SIG-M5 treated with dmso at 0.1 percent for 504 hours (cell line): ENCODE measurements at regions not wholly inside any gene's neighbourhood (a gene's known extent, or its start where the extent isn't known, plus 50 kb on each side); places are given as distances from the start of the nearest gene placed in this dataset.
A peak's percentile ranks its signal among the peaks of the same experiment; 100 is the strongest.

Source experiments
- DNase-seq: peaks from one replicate; lab custom pipeline; 2025; ENCODE audit not compliant: unreplicated experiment; lab: John Stamatoyannopoulos, UW

- DNase-seq, result no peak
Measured at GRCh38 chr2:102078773-102079172, 63.8 kb upstream of the IL1R1 start.

DNA sequence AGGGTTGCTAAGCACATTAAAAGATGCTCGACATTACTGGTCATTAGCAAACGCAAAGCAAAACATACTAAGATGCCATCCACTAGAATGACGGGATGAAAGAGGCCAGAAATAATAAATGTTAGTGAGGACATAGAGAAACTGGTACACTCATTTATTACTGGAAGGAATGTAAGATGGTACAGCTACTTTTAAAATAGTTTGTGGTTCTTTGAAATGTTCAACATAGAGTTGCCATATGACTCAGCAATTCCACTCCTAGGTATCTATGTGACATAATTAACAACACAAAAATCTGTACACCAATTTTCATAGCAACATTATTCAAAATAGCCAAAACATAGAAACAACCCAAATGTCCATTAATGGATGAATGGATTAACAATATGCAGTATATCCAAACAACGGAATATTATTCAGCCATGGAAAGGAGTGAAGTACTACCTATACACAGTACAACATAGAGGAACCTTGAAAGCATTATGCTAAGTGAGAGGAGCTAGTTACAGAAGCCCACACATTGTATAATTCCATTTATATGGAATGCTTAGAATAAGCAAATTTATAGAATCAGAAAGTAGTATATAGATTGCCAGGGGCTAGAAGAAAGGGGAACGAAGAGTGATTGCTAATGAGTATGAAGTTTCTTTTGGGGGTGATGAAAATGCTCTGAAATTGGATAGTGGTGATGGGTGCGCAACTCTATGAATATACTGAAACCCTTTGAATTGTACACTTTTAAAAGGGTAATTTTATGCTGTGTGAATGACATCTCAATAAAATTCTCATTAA is 61.9 kb upstream of the IL1R1 start:
- no peak for DNase-seq

DNA sequence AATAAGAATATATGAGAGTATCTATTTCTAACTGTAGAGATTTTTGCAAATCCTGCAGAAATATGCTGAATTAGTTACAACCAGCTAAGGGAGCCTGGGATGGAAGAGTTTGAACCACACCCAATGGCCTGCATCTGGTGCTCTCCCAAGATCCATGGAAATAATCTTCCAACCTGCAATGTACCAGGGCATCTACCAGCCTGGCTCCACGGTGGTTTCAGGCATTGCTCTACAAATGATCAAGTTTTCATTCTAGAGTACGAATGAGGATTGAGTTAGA is 61.4 kb upstream of the IL1R1 start:
- DNase-seq, result no peak

DNA sequence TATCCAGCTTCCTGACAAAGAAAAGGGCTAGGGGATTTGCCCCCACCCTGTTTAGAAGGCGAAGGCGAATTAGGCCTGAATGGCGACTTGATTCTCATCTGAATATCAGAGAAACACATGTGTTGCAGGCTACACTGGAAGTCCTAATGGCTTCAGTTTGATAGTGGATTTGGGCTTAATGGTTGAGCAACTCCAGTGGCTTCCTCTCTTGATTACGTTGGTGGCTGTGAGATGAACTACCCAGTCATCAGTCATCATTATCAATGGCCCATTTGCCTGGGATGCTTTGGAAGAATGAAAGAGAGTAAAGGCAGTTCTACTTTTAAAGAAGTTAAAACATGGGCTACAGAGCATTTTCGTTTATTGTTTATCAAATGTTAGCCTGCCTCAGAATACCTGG is 60.9 kb upstream of the IL1R1 start:
- peak; percentile 8 for DNase-seq

DNA sequence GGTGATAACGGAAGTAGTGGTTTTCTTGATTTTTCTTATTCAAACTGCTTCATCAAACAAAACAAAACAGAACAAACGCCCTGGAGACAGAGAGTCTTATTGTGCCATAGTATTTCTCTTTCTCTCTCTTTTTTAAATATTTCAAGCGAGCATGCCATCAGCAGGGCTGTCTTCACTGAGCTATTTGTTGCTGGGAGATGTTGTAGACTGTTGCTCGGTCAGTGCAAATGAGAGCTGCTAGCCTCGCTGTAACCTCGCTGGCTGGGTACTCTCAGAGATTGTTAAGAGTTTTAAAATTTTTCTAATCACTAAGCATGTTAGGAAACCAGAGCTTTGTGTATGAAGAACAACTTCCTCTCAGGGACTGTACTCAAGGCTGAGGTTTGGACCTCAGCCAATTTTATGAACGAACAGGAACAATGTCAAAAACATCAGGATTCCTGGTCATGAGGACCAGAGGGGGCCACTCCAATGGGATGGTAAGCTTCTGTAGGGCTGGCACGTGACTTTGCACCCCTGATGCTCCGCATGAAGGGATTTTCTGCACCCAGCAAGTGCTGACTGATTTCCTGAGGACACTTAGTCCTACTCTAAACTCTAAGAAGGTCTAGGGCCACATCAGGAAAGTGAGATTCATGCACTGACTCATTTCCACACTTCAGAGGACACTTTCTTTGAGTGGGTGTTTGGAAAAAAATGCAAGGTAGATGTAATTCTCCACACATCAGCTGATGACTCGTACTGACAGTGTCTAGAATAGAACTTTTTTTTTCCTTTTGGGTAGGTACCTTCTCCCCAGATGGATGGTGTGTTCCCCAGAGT is 59.8 kb upstream of the IL1R1 start:
- DNase-seq, result peak; percentile 63

- DNase-seq, result no peak
Measured at GRCh38 chr2:102083393-102083703, 59.2 kb upstream of the IL1R1 start.

GRCh38 chr2:102084651-102085050 is 57.9 kb upstream of the IL1R1 start:
- DNase-seq, result no peak

DNA sequence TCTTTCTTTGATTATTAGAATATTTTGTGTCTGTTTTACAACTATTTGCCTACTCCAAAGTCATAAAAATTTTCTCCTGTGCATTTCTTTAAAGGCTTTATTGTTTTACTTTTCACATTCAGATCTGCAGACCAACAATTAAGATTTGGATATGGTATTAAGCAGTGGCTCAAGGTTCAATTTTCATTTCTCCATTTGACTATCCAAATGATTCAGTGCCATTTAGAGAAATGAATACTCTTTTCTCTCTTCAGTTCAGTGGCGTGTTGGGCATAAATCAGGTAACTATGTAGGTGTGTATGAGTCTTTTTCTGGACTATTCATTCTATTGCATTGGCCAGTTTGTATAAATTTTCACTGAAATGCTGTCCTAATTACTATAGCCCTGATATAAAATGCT is 57.3 kb upstream of the IL1R1 start:
- no peak for DNase-seq

DNA sequence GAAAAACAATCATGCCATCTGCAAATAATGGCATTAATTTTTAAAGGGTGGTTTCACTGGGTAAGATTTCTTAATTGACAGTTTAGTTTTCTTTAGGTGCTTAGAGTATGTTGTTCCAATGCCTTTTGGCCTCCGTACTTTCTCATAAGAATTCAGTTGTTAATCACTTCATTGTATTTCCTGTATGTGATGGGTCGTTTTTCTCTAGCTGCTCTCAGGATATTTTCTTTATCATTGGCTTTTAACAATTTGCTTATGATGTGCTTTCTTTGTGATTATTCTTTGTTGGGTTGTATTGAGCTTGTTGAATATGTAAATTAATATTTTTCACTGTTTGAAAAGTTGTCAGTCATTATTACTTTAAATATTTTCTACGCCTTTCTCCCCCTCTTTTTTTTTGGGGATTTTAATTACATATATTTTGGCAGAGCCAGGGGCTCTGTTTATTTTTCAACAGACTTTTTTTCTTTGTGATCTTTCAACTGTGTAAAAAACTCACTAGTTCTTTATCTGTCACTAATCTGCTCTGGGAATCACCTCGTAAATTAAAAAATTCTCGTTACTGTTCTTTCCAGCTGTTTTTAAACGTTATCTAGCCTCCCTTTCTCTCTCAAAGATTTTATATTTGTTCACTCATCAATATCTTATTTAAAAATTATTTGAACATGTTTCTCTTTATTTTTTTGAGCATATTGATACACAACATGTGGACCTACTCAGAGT is 56.2 kb upstream of the IL1R1 start:
- no peak for DNase-seq

- no peak for DNase-seq
Measured at GRCh38 chr2:102091121-102091520, 51.4 kb upstream of the IL1R1 start.

- no peak for DNase-seq
Measured at GRCh38 chr2:102091908-102092307, 50.6 kb upstream of the IL1R1 start.

DNA sequence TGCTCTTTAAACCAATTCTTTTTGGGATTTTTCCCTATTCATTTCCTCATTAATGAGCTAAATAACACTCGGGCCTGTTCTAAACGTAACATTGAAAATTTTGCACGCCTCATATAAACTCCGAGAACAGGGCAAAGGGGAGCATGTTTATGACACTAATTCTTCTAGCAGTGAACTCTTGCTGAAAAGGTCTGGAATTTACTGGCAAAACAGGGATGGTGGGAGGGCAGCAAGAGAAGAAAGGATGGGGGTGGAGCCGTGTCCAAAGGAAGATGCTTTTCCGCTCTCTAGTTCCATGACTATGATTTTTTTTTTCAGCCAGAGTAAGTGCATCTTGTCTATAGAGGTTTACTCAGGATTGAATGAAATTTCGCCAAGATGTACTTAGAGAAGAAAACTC is 50.0 kb upstream of the IL1R1 start:
- no peak for DNase-seq
